GM19035 (cell line): ENCODE measurements at regions not wholly inside any gene's neighbourhood (a gene's known extent, or its start where the extent isn't known, plus 50 kb on each side); places are given as distances from the start of the nearest gene placed in this dataset.

Source experiments
- ATAC-seq: cut with Tn5 transposase; IDR thresholded peaks from one replicate; pipeline ENCODE4 v1.9.1; 2021; ENCODE audit not compliant: unreplicated experiment

GRCh38 chr16:73888840-73889490, 407.6 kb upstream of the PSMD7 start:
- ATAC-seq = no peak

- ATAC-seq = no peak
Observed at GRCh38 chr16:73887911-73888310, 408.7 kb upstream of the PSMD7 start.

DNA sequence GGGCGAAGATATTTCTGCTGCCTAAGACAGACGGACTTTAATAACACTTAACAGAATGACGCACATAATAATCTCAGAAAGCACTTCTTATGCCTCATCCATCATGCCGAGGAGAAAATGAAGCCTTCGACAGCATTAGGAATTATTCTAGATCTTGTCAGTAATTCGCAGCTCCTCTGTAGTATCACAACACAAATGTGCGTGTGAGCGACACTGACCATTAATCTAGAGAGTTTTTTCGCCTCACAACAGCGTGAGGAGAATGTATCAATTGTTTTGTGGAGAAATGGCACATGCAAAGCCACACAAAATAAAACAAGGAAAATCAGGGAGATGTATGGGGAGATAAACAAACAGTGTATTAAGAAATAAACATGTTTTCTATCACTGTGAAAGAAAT, 410.2 kb upstream of the PSMD7 start:
- no peak for ATAC-seq

- no peak for ATAC-seq
Observed at GRCh38 chr16:73885319-73885718, 411.3 kb upstream of the PSMD7 start.

GRCh38 chr16:73883841-73884240, 412.8 kb upstream of the PSMD7 start:
- ATAC-seq = no peak

DNA sequence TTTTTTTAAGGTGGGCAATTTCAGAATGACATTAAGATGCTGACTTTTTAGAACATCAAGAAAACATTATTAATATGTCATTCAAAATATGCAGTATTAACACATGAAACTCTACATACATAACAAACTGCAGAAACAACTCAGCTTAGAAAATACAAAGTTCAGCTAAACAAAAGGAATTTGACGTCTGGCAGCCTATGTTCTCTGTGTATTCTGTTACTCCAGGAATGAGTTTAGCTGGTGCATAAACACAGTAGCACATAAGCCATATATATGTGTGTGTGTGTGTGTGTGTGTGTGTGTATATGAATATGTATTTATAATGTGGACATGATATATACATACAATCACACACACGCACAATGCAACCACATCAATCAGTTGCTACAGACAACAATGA, 413.5 kb upstream of the PSMD7 start:
- no peak for ATAC-seq

DNA sequence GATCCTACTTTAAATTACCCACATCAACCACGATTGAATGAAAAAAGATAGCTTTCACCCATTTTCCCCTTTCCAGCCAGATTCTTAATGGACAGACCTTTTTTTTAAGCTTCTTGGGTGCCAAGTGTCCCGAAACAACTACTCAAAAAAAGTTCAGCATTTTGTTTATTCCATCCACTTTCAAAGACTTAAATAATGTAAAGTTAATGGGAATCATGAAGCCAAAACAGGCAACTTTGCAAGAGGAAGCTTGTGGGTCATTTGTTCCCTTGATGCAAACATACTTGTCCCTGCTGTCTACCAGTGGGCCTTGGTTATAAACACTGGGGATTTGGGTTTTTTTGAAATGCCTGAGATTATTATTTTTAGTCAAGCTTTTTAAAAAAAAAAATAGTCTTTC, 414.0 kb upstream of the PSMD7 start:
- ATAC-seq = no peak

GRCh38 chr16:73882033-73882432, 414.6 kb upstream of the PSMD7 start:
- ATAC-seq = no peak

DNA sequence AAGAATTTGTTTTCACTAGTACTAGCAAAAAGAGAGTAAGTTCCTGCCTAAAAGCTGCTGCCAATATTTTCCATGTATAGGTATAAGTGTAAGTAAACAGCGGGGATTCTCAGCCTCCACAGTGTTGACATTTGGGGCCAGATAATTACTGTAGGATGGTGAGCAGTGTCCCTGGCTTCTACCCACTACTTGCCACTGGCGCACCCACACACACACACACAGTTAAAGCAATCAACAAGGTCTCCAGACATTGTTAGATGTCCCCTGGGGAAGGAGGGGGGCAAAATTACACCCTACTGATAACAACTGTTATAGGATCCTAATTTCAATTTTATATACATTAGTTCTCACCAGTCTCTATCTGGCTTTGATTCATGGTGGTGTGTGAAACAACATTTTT, 417.0 kb upstream of the PSMD7 start:
- no peak for ATAC-seq

DNA sequence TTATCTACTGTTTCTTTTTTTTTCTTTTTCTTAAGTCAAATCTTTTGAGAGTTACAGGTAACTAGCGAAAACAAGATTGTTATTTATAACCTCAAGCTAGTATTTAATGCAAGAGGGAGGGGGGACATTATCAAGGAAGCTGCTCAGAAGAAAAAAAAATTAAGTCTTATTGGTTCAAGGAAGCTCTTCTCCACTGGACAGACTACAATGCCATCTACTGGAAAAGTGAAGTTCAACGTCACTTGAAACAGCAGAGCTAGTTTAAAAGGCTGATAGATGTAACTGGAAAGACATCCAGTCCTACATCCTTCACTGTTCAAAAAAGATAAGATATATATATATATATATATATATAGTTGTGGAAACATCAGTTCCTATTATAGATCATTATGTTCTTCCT, 418.0 kb upstream of the PSMD7 start:
- no peak for ATAC-seq

DNA sequence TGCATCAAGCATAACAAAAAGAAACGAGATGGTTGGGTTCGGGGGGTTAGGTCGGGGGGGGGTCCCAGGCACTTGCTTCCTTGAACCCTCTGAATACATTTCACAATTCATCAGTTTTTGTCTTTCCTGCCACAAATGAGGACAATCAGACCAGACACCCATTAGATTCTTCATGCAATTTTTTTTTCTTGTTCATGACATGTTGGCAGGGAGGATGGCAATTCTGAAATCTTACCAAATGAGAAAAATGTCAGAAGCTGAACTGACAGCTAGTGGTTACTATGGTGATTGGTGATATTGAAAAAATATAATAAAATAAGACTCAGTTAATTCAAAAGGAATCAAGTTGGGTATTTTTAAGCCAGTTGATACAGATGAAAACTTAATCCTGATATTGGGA, 419.5 kb upstream of the PSMD7 start:
- ATAC-seq = no peak

- ATAC-seq = no peak
Observed at GRCh38 chr16:73875996-73876690, 420.5 kb upstream of the PSMD7 start.

- ATAC-seq = no peak
Observed at GRCh38 chr16:73874324-73874723, 422.3 kb upstream of the PSMD7 start.

DNA sequence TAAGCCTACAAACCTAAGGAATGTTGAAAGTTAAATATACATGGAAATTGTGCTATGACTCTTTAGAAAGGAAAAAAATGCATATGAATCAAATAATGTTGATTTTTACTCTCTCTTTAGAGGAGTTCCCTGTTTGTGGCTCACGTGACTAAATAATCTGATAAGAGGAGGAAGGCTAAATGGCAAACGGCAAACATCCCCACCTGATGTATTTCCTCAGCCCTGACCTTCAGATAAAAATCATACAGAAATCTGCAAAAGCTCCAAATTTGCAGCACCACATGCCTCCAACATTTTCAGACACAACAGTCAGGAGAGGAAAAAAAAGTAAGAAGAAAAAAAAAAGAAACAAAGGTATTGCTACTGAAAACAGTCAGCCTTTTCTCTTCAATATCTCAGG, 423.0 kb upstream of the PSMD7 start:
- ATAC-seq = no peak

GRCh38 chr16:73872856-73873255, 423.8 kb upstream of the PSMD7 start:
- no peak for ATAC-seq

GRCh38 chr16:73871088-73871733, 425.4 kb upstream of the PSMD7 start:
- no peak for ATAC-seq

GRCh38 chr16:73869126-73869525, 427.5 kb upstream of the PSMD7 start:
- ATAC-seq = no peak

- ATAC-seq = no peak
Observed at GRCh38 chr16:73864868-73865267, 431.7 kb upstream of the PSMD7 start.

DNA sequence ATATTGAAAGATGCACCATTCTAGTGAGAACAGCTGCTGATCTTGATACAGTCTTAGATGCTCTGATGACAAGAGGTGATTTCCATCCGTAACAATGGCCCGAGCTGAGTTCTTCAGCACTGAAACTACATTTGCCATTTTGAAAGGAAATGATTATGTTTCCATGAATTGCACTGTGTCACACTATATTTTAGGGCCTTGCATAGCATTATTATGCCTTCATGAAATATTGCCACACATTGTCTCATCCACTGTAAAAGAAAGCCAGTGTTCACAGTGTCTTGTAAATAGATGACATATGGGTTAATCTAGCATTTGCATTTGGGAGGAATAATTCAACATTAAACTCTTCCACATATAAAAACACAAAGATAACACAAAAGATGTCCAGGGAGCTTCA, 438.3 kb upstream of the PSMD7 start:
- ATAC-seq = no peak

DNA sequence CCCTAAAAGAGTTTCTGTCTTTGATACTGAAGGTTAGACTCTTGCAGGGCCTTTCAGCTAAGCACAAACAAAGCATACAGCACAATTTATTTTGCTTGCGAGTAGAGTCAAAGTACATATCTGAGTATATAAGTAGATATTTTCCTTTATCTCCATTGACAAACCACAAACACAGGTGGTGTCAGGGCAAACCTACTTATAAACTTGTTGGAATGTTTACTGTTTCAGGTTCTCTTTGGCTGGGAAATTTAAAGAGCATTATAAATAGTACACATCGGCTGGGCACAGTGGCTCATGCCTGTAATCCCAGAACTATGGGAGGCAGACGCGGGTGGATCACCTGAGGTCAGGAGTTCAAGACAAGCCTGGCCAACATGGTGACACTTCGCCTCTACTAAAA, 442.6 kb upstream of the PSMD7 start:
- no peak for ATAC-seq

GRCh38 chr16:73852561-73852960, 444.1 kb upstream of the PSMD7 start:
- ATAC-seq = no peak

GRCh38 chr16:73848993-73849392, 447.6 kb upstream of the PSMD7 start:
- no peak for ATAC-seq
